HAP-1 (cell line): ENCODE measurements at regions not wholly inside any gene's neighbourhood (a gene's known extent, or its start where the extent isn't known, plus 50 kb on each side); places are given as distances from the start of the nearest gene placed in this dataset.
"Not testable (repeated sequence)": the region's sequence is repeated elsewhere in the genome, so short reads cannot be mapped to it uniquely, and the experiment has no call there.

Experiments used
- DNase-seq, 2 experiments: peaks; one replicate each; pipeline ENCODE4 v3.0.0-alpha.2; 2016 to 2020; ENCODE audit warnings: low spot score in 2 of 2
- H3K27me3 ChIP-seq: fragments of 250-450 bp; sonication (Bioruptor Pico); 2 replicates; pipeline ENCODE4 v1.5.1; 2020; ENCODE audit warnings: low read depth, mild to moderate bottlenecking, moderate library complexity
- H3K36me3 ChIP-seq: fragments of 250-450 bp; sonication (Bioruptor Pico); replicated peaks from 2 replicates; pipeline ENCODE4 v1.5.1; 2020; ENCODE audit warnings: mild to moderate bottlenecking
- H3K4me1 ChIP-seq: fragments of 250-450 bp; sonication (Bioruptor Pico); 2 replicates; pipeline ENCODE4 v1.5.1; 2020; ENCODE audit warnings: mild to moderate bottlenecking
- H3K4me3 ChIP-seq: fragments of 250-450 bp; sonication (Bioruptor Pico); 2 replicates; pipeline ENCODE4 v1.5.1; 2020; ENCODE audit warnings: mild to moderate bottlenecking, moderate library complexity
- H3K9me3 ChIP-seq: fragments of 250-450 bp; sonication (Bioruptor Pico); 2 replicates; pipeline ENCODE4 v1.5.1; 2020; ENCODE audit warnings: mild to moderate bottlenecking, moderate library complexity
- in situ Hi-C: fragments of 300-500 bp; cut with MboI; formaldehyde crosslinking; loops from 3 replicates; pipeline ENCODE4 v1.14.3; 2020; ENCODE audit warnings: low sequenced_read_pairs, inconsistent platforms, mixed read lengths

DNA sequence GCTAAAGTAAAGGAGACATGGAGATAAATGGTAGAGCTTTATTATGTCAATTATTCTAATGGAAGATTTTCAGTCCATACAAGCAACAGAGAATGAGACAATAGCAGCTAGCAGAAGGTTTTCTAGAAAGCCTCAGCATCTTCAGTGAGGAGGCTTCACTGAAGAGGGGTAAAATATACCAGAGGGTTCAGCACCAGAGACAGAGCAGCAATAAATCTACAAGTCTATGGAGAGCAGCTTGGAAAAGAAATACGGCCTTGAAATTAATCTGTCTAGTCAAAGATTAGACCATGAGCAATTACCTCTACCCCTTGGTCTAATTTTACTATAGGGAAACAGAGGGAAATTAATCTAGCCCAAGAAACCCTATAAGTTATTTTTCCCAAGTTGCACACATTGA, 185.7 kb upstream of the CRIM1 start:
- no peaks in the 10 kb centered on the region for H3K9me3 ChIP-seq
- no peaks in the 10 kb centered on the region for H3K4me1 ChIP-seq
- H3K36me3 ChIP-seq, result no peaks in the 10 kb centered on the region
- in situ Hi-C loops, result no loop called here
- no peaks in the 10 kb centered on the region for H3K27me3 ChIP-seq
- no peak for DNase-seq
- H3K4me3 ChIP-seq, result no peak overlapping the region

DNA sequence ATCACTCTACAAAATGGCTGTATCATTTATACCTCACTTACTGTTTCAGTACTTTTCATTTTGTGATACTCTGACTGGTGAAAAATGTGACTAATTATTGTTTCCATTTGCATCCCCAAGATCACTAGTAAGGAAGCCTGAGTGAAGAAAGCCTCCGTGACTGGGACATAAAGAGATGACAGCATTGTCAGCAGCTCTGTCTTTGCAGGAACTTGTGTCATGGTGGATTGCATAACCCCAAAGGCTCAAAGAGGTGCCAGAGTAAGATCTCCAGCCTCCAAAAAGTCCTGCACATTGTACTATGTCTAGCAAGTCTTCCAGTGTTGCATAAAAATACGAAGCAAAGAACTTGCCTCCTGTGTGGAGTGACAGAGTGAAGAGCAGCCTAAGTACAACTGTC, 187.5 kb upstream of the CRIM1 start:
- no peak for DNase-seq
- in situ Hi-C loops, result no loop called here

GRCh38 chr2:36165132-36165531, 190.4 kb upstream of the CRIM1 start:
- DNase-seq, result no peak
- H3K4me1 ChIP-seq, result no peaks in the 10 kb centered on the region
- no peak overlapping the region for H3K4me3 ChIP-seq
- no peaks in the 10 kb centered on the region for H3K36me3 ChIP-seq
- H3K9me3 ChIP-seq, result no peaks in the 10 kb centered on the region
- H3K27me3 ChIP-seq, result no peaks in the 10 kb centered on the region
- in situ Hi-C loops, result no loop called here

More for the DNA sequence above, 187.5 kb upstream of the CRIM1 start:
- H3K36me3 ChIP-seq, result no peaks in the 10 kb centered on the region
- no peaks in the 10 kb centered on the region for H3K9me3 ChIP-seq
- H3K4me3 ChIP-seq, result no peak overlapping the region
- H3K27me3 ChIP-seq, result no peaks in the 10 kb centered on the region
- H3K4me1 ChIP-seq, result no peaks in the 10 kb centered on the region

GRCh38 chr2:36163520-36164254, 191.9 kb upstream of the CRIM1 start:
- DNase-seq, result no peak
- H3K4me3 ChIP-seq, result no peak overlapping the region
- no peaks in the 10 kb centered on the region for H3K9me3 ChIP-seq
- no peaks in the 10 kb centered on the region for H3K27me3 ChIP-seq
- in situ Hi-C loops, result no loop called here
- H3K4me1 ChIP-seq, result no peaks in the 10 kb centered on the region
- no peaks in the 10 kb centered on the region for H3K36me3 ChIP-seq

DNA sequence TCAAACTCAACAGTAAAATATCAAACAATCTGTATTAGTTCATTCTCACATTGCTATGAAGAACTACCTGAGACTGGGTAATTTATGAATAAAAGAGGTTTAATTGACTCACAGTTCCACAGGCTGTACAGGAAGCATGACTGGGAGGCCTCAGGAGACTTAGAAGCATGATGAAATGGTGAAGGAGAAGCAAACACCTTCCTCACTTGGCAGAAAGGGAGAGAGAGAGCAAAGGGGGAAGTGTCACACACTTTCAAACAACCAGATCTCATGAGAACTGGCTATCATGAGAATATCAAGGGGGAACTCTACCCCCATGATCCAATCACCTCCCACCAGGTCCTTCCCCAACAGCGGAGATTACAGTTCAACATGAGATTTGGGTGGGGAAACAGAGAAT, 198.5 kb upstream of the CRIM1 start:
- H3K4me3 ChIP-seq, H3K9me3 ChIP-seq, H3K27me3 ChIP-seq, in situ Hi-C loops, DNase-seq, H3K4me1 ChIP-seq, H3K36me3 ChIP-seq: not testable (repeated sequence)

- in situ Hi-C loops, result no loop called here
- Histone ChIP-seq H3K36me3 (no peaks in the 10 kb centered on the region), H3K4me1 (no peaks in the 10 kb centered on the region), H3K27me3 (no peaks in the 10 kb centered on the region), H3K4me3 (no peak overlapping the region), H3K9me3 (no peaks in the 10 kb centered on the region)
- no peak for DNase-seq
Observed at GRCh38 chr2:36147670-36148390, 207.7 kb upstream of the CRIM1 start.

DNA sequence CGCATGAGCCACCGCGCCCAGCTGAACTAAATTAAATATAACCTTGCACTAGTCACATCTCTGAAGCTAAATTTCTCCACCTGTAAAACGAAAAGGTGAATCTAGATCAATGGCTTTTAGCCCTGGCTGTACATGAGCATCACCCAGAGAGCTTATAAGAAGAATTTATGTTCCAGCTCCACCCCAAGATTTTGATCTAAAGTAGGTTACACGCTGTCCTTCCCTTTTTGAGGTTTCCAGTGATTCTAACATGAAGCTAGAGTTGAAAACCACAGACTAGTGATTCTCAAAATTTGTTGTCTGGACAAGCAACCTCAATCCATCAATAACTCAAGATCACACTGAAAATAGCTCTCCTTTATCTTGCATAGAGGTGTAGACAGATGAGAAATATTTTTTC, 208.8 kb upstream of the CRIM1 start:
- in situ Hi-C loops, result no loop called here
- no peak overlapping the region for H3K4me3 ChIP-seq

DNA sequence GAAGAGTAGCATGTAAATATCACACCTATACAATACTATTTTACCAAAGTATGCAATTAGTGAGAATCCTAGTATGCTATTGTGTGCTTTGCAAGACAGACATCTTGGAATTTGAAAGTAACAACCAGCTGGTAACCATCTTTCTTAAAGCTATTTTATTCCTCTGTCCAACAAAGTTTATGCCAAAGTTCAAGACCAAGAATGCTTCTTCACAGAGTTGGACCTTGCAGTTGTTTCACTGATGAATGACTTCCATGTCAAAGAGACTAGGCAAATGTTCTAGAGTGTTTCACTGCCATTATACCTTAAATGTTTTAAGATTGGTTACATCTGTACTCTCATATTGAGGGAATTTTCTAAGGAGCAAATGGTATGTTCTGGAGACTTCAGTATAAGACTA, 215.2 kb upstream of the CRIM1 start:
- Histone ChIP-seq H3K4me3 (no peak overlapping the region), H3K36me3 (no peaks in the 10 kb centered on the region), H3K9me3 (no peaks in the 10 kb centered on the region), H3K27me3 (no peaks in the 10 kb centered on the region; the same call in 1 of the 2 replicates), H3K4me1 (no peaks in the 10 kb centered on the region; the same call in 1 of the 2 replicates)
- no peak for DNase-seq
- in situ Hi-C loops, result no loop called here

More for the DNA sequence above, 208.8 kb upstream of the CRIM1 start:
- Histone ChIP-seq H3K4me1 (no peaks in the 10 kb centered on the region), H3K27me3 (no peaks in the 10 kb centered on the region), H3K9me3 (no peaks in the 10 kb centered on the region), H3K36me3 (no peaks in the 10 kb centered on the region)
- DNase-seq, result no peak

DNA sequence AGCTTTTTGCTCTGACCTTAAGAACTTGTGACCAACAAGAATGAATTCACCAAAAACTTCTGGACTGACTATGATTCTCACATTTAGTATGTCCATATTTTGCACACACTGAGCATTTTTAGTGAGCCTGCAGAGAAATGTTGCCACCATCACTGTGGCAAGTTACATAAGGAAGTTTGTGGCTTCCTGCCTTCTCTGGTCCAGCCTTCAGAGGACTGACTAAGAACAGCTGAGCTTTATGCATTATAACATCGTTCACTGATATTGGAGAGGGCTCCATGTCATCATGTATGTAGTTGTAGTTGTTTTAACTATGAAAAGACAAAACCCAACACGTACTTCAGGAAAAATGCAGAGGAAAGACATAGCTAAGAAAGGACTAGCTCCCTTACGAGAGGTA, 218.0 kb upstream of the CRIM1 start:
- no peak overlapping the region for H3K4me3 ChIP-seq
- H3K27me3 ChIP-seq, result no peaks in the 10 kb centered on the region; the same call in 1 of the 2 replicates
- H3K4me1 ChIP-seq, result no peaks in the 10 kb centered on the region; the same call in 1 of the 2 replicates
- in situ Hi-C loops, result no loop called here
- no peak for DNase-seq
- H3K9me3 ChIP-seq, result no peaks in the 10 kb centered on the region
- no peaks in the 10 kb centered on the region for H3K36me3 ChIP-seq

DNA sequence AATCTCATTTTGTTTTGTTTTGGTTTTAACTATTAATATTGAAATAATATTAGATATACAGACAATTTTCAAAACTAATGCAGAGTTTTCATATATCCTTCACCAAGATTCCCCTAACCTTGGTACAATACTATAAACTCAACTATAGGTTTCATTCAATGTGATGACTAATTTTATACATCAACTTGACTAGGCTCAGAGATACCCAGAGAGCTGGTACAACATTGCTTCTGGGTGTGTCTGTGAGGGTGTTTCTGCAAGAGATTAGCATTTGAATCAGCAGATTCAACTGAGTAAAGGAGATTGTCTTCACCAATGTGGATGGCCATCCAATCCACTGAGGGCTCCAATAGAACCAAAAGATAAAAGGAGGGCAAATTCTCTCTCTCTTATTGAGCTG, 221.3 kb upstream of the CRIM1 start:
- no peak for DNase-seq
- H3K4me3 ChIP-seq, result no peak overlapping the region
- H3K36me3 ChIP-seq, result no peaks in the 10 kb centered on the region
- H3K27me3 ChIP-seq, result no peaks in the 10 kb centered on the region
- no peaks in the 10 kb centered on the region for H3K4me1 ChIP-seq
- H3K9me3 ChIP-seq, result no peaks in the 10 kb centered on the region
- in situ Hi-C loops, result no loop called here

DNA sequence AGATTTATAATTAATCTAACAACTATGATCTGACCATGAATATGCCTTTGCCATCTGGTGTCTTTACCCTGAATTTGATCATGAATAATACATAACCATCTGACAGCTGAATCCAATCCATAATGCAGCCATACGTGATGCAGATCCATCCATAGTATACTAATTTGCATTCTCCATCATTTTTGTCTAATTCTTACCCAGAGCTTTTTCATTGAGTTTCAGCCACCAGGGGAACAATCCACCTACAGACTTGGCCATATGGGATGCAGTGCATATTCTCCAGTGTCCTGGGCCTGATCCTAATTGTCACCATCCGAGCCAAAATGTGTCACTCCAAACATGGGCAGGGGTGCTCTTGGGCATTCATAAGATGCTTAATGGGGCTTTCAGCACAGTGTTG, 227.2 kb upstream of the CRIM1 start:
- Histone ChIP-seq H3K9me3 (no peaks in the 10 kb centered on the region), H3K27me3 (no peaks in the 10 kb centered on the region), H3K4me3 (no peak overlapping the region), H3K4me1 (no peaks in the 10 kb centered on the region), H3K36me3 (no peaks in the 10 kb centered on the region)
- DNase-seq, result no peak
- in situ Hi-C loops, result no loop called here

DNA sequence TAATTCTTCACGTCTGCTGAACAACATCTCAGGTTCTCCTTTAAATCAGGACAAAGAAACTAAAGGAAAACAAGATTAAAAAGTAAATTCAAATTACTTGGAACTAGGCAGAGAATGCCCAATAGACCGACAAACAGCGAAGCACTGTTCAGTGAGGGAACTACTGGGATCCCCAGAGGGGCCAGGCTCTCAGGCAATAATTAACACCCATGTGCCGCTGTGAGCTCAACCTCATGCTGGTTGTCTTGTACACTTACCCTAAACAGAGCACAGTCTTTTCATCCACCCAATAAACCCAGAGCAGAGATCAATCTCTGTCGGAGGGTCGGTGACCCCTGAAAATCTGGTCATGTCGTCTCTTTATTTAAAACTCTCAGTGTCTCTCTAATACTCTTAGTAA, 229.9 kb upstream of the CRIM1 start:
- H3K36me3 ChIP-seq, result no peaks in the 10 kb centered on the region

DNA sequence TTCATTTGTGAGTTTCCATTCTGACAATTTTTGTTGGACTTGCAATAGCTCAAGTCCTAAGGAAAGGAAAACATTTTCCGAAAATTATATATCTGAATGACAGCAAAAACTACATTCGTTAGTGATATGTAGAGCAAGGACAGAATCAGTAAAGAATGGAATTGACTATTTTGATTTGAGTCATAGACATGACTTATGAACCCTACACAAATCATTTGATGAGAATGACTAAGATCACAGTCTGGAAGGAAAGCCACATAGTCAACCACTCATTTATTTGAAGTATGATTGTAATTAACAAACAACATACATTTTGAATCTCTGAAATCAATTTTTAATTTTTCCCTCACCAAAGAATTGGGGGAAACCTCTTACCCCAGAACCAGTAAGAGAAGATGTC, 231.6 kb upstream of the CRIM1 start:
- Histone ChIP-seq H3K4me3 (no peak overlapping the region), H3K27me3 (no peaks in the 10 kb centered on the region), H3K4me1 (no peaks in the 10 kb centered on the region), H3K9me3 (no peaks in the 10 kb centered on the region), H3K36me3 (no peaks in the 10 kb centered on the region)
- no peak for DNase-seq
- in situ Hi-C loops, result no loop called here

More for the DNA sequence above, 229.9 kb upstream of the CRIM1 start:
- no peak for DNase-seq
- H3K27me3 ChIP-seq, result no peaks in the 10 kb centered on the region
- H3K4me1 ChIP-seq, result no peaks in the 10 kb centered on the region
- H3K4me3 ChIP-seq, result no peak overlapping the region
- no peaks in the 10 kb centered on the region for H3K9me3 ChIP-seq
- in situ Hi-C loops, result no loop called here

DNA sequence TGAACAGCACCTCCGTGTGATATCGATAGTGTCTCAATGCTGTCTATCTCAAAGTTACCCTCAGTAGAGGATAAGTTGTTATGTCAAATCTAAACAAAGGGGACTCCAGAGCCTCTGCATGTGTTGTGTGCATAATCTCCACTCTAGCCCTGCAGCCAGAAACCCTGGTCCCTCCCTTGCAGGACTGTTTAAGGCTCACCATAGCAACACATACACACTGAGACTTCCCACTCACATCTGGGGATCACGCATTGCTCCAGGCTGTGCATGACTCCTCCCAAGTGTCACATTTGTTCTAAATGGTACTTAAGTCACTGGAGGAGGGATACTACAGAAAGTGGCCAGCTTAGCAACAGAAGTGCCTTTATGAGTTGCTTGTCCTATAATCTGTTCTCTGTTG, 258.6 kb upstream of the CRIM1 start:
- no peaks in the 10 kb centered on the region for H3K36me3 ChIP-seq
- H3K27me3 ChIP-seq, result no peaks in the 10 kb centered on the region
- no peak for DNase-seq
- in situ Hi-C loops, result no loop called here
- H3K4me3 ChIP-seq, result no peak overlapping the region
- H3K4me1 ChIP-seq, result no peaks in the 10 kb centered on the region
- H3K9me3 ChIP-seq, result no peaks in the 10 kb centered on the region
